SK-N-SH (cell line): ENCODE measurements at regions not wholly inside any gene's neighbourhood (a gene's known extent, or its start where the extent isn't known, plus 50 kb on each side); places are given as distances from the start of the nearest gene placed in this dataset.

Experiments used
- CTCF ChIA-PET: fragments of 300-600, 350-600 bp; formaldehyde crosslinking; extraction: SDS; loops from one replicate; lab custom pipeline; 2021; lab: Yijun Ruan, JAX
- POLR2A ChIA-PET: fragments of 350-600 bp; sonication (Branson Sonifier 250); formaldehyde crosslinking; extraction: SDS; loops from one replicate; lab custom pipeline; 2020; ENCODE audit warnings: antibody characterized with exemption, inconsistent platforms; lab: Yijun Ruan, JAX
- DNase-seq: peaks from one replicate; pipeline ENCODE4 v3.0.0; 2012
- H2AFZ ChIP-seq: fragments of 200-600 bp; sonication (generic); 2 replicates; pipeline ENCODE4 v1.8.1; 2016; ENCODE audit warnings: antibody characterized with exemption, mild to moderate bottlenecking, low read depth
- H3F3A ChIP-seq: fragments of 200-600 bp; sonication (generic); replicated peaks from 2 replicates; pipeline ENCODE3; 2016; ENCODE audit warnings: antibody characterized with exemption, mild to moderate bottlenecking; ENCODE audit not compliant: insufficient read depth
- H3K27ac ChIP-seq, 2 experiments: fragments of 200-500 bp in 1 of 2; fragments of 200-600 bp in 1 of 2; sonication (Bioruptor generic) in 1 of 2; sonication (generic), shearing (Covaris generic) in 1 of 2; 2 replicates each; pipeline versions ENCODE4 v1.5.1 to v1.6.1; 2014 to 2016; ENCODE audit warnings: low read depth in 2 of 2, inconsistent platforms in 1 of 2, low read length in 1 of 2, mild to moderate bottlenecking in 1 of 2, mixed read lengths in 1 of 2
- H3K27me3 ChIP-seq: fragments of 200-600 bp; sonication (generic), shearing (Covaris generic); 2 replicates; pipeline ENCODE4 v1.6.1; 2016; ENCODE audit warnings: mixed run types; ENCODE audit not compliant: insufficient read depth
- H3K36me3 ChIP-seq, 2 experiments: fragments of 200-500 bp in 1 of 2; fragments of 200-600 bp in 1 of 2; sonication (Bioruptor generic) in 1 of 2; sonication (generic) in 1 of 2; replicated peaks in 1 of 2; 2 replicates each; pipeline versions ENCODE3 to v1.5.1; 2014 to 2016; ENCODE audit warnings: low read length in 1 of 2, mild to moderate bottlenecking in 1 of 2; ENCODE audit not compliant: insufficient read depth in 2 of 2, control insufficient read depth in 1 of 2
- H3K4me1 ChIP-seq, 2 experiments: fragments of 200-500 bp in 1 of 2; fragments of 200-600 bp in 1 of 2; sonication (Bioruptor generic) in 1 of 2; sonication (generic), shearing (Covaris generic) in 1 of 2; 2 replicates each; pipeline versions ENCODE4 v1.5.1 to v1.6.1; 2014 to 2016; ENCODE audit warnings: low read depth in 1 of 2, low read length in 1 of 2, mixed run types in 1 of 2; ENCODE audit not compliant: insufficient read depth in 2 of 2, control insufficient read depth in 1 of 2
- H3K4me2 ChIP-seq: fragments of 200-600 bp; sonication (generic), shearing (Covaris generic); 2 replicates; pipeline ENCODE4 v1.6.1; 2017; ENCODE audit warnings: mixed run types
- H3K4me3 ChIP-seq, 2 experiments: fragments of 200-500 bp in 1 of 2; fragments of 200-600 bp in 1 of 2; sonication (Bioruptor generic) in 1 of 2; sonication (generic), shearing (Covaris generic) in 1 of 2; 2 replicates each; pipeline versions ENCODE4 v1.5.1 to v1.8.1; 2014 to 2016; ENCODE audit warnings: low read depth in 2 of 2, inconsistent platforms in 1 of 2, low read length in 1 of 2, mild to moderate bottlenecking in 1 of 2, mixed read lengths in 1 of 2, moderate library complexity in 1 of 2
- H3K79me2 ChIP-seq: fragments of 200-600 bp; sonication (generic); 2 replicates; pipeline ENCODE4 v1.8.1; 2017; ENCODE audit warnings: mild to moderate bottlenecking; ENCODE audit not compliant: insufficient read depth
- H3K9ac ChIP-seq: fragments of 200-600 bp; sonication (generic); 2 replicates; pipeline ENCODE4 v1.6.1; 2017; ENCODE audit warnings: mixed run types
- H3K9me2 ChIP-seq: fragments of 200-600 bp; sonication (generic); 2 replicates; pipeline ENCODE4 v1.6.1; 2017; ENCODE audit warnings: mixed run types
- H3K9me3 ChIP-seq: fragments of 200-600 bp; sonication (generic); 2 replicates; pipeline ENCODE4 v1.6.1; 2017; ENCODE audit warnings: mixed run types, mild to moderate bottlenecking, moderate library complexity
- H4K20me1 ChIP-seq: fragments of 200-600 bp; sonication (generic); 2 replicates; pipeline ENCODE4 v1.6.1; 2017; ENCODE audit warnings: mild to moderate bottlenecking, mixed run types; ENCODE audit not compliant: insufficient read depth
- ELF1 ChIP-seq: IDR thresholded peaks from 2 replicates; pipeline ENCODE4 v1.4.0; 2012
- EP300 ChIP-seq, 2 experiments: IDR thresholded peaks; 2 replicates each; pipeline versions ENCODE4 v1.4.0 to v1.6.1; 2012; ENCODE audit warnings: borderline replicate concordance in 1 of 2, low read depth in 1 of 2, low read length in 1 of 2
- FOSL2 ChIP-seq: IDR thresholded peaks from 2 replicates; pipeline ENCODE4 v1.4.0; 2012; ENCODE audit warnings: low read depth, mild to moderate bottlenecking, moderate library complexity, borderline replicate concordance
- FOXM1 ChIP-seq: IDR thresholded peaks from 2 replicates; pipeline ENCODE4 v1.4.0; 2012; ENCODE audit warnings: low read depth, mild to moderate bottlenecking
- MAX ChIP-seq: IDR thresholded peaks from 2 replicates; pipeline ENCODE4 v1.4.0; 2012; ENCODE audit warnings: low read depth
- MXI1 ChIP-seq: IDR thresholded peaks from 2 replicates; pipeline ENCODE4 v1.6.1; 2012; ENCODE audit warnings: mild to moderate bottlenecking, low read depth, low read length, improper control_type of control experiment
- NFIC ChIP-seq: IDR thresholded peaks from 2 replicates; pipeline ENCODE4 v1.4.0; 2012; ENCODE audit warnings: borderline replicate concordance
- NRF1 ChIP-seq: IDR thresholded peaks from 2 replicates; pipeline ENCODE4 v1.6.1; 2012; ENCODE audit warnings: low read depth, mild to moderate bottlenecking, low read length
- POLR2AphosphoS5 ChIP-seq: IDR thresholded peaks from 2 replicates; pipeline ENCODE4 v1.6.1; 2012; ENCODE audit warnings: low read depth, low read length
- RAD21 ChIP-seq: IDR thresholded peaks from 2 replicates; pipeline ENCODE4 v1.6.1; 2012; ENCODE audit warnings: mild to moderate bottlenecking, low read length
- RCOR1 ChIP-seq: fragments of 150-350 bp; IDR thresholded peaks from 2 replicates; pipeline ENCODE4 v1.6.1; 2017; ENCODE audit warnings: antibody characterized with exemption, low read length
- RFX5 ChIP-seq: IDR thresholded peaks from 2 replicates; pipeline ENCODE4 v1.6.1; 2012; ENCODE audit warnings: mild to moderate bottlenecking, improper control_type of control experiment, low read length
- SMC3 ChIP-seq: IDR thresholded peaks from 2 replicates; pipeline ENCODE4 v1.6.1; 2012; ENCODE audit warnings: low read depth, low read length, improper control_type of control experiment
- TAF1 ChIP-seq: IDR thresholded peaks from 2 replicates; pipeline ENCODE4 v1.6.1; 2012; ENCODE audit warnings: low read depth, mild to moderate bottlenecking, low read length, moderate library complexity, borderline replicate concordance
- USF1 ChIP-seq: IDR thresholded peaks from 2 replicates; pipeline ENCODE4 v1.4.0; 2012; ENCODE audit warnings: low read depth, borderline replicate concordance
- USF2 ChIP-seq: fragments of 150-350 bp; IDR thresholded peaks from 2 replicates; pipeline ENCODE4 v1.6.1; 2017; ENCODE audit warnings: antibody characterized with exemption, low read length, low read depth, borderline replicate concordance
- WGBS: methylation state at CpG from one replicate; pipeline ENCODE4 v1.1.6; 2017; ENCODE audit warnings: low lambda C conversion rate; 5-methylcytosine and 5-hydroxymethylcytosine counted together

GRCh38 chr16:64375391-64375980 is 746.4 kb downstream of the CDH11 start:
- H3F3A ChIP-seq, result peaks cover 7% of the 10 kb centered on the region
- no peaks in the 10 kb centered on the region for H4K20me1 ChIP-seq
- no peak for TF ChIP-seq USF1
- H3K4me2 ChIP-seq, result no peak overlapping the region
- H3K36me3 ChIP-seq, result no peaks in the 10 kb centered on the region
- ChIA-PET POLR2A (no interaction called here), CTCF (no interaction called here)
- no peaks in the 10 kb centered on the region for H3K27me3 ChIP-seq
- H3K4me3 ChIP-seq, result no peak overlapping the region
- no peaks in the 10 kb centered on the region for H3K9me2 ChIP-seq
- no peak overlapping the region for H3K9ac ChIP-seq
- no peak for DNase-seq
- no peaks in the 10 kb centered on the region for H3K9me3 ChIP-seq
- WGBS, result 94% methylated on average over 3 of the region's 3 CpGs
- H3K79me2 ChIP-seq, result no peaks in the 10 kb centered on the region
- no peak overlapping the region for H2AFZ ChIP-seq
- no peaks in the 10 kb centered on the region for H3K4me1 ChIP-seq
- no peak overlapping the region for H3K27ac ChIP-seq

GRCh38 chr16:64370112-64370511 is 751.8 kb downstream of the CDH11 start:
- H3K79me2 ChIP-seq, result no peaks in the 10 kb centered on the region
- no peaks in the 10 kb centered on the region for H3K9me2 ChIP-seq
- H3K9me3 ChIP-seq, result no peaks in the 10 kb centered on the region
- H3K36me3 ChIP-seq, result no peaks in the 10 kb centered on the region
- ChIA-PET CTCF (no interaction called here), POLR2A (no interaction called here)
- no peaks in the 10 kb centered on the region for H4K20me1 ChIP-seq
- WGBS, result 100% methylated on average over 1 of the region's 1 CpG
- no peak for DNase-seq
- H3K27ac ChIP-seq, result no peak overlapping the region
- TF ChIP-seq SMC3, result no peak
- TF ChIP-seq USF1, result no peak
- no peak for TF ChIP-seq FOSL2
- no peak for TF ChIP-seq ELF1
- TF ChIP-seq NFIC, result no peak
- no peak for TF ChIP-seq RAD21
- TF ChIP-seq EP300 (IDR thresholded peaks at IDR 0.05; ENCODE audit: borderline replicate concordance in 1 of 2, low read depth in 1 of 2, low read length in 1 of 2), result no peak
- H2AFZ ChIP-seq, result peak overlapping the region; percentile 5; the same call in 1 of the 2 replicates
- no peak overlapping the region for H3K9ac ChIP-seq
- H3K27me3 ChIP-seq, result no peaks in the 10 kb centered on the region
- H3F3A ChIP-seq, result peaks cover 9% of the 10 kb centered on the region
- no peak overlapping the region for H3K4me3 ChIP-seq
- H3K4me2 ChIP-seq, result no peak overlapping the region
- H3K4me1 ChIP-seq, result no peaks in the 10 kb centered on the region; a peak in 1 of 4 replicates

- 21% methylated on average over 2 of the region's 2 CpGs for WGBS
- no peaks in the 10 kb centered on the region for H4K20me1 ChIP-seq
- H3K4me1 ChIP-seq, result peaks cover 3 to 21% of the 10 kb centered on the region in 2 experiments
- CTCF ChIA-PET, result no interaction called here
- H3K27ac ChIP-seq, result peak overlapping the region in 1 of 2 experiments; percentile 74; a peak in 3 of 4 replicates
- H3K27me3 ChIP-seq, result no peaks in the 10 kb centered on the region
- POLR2A ChIA-PET, result no interaction called here
- H3K9ac ChIP-seq, result no peak overlapping the region
- H3K79me2 ChIP-seq, result no peaks in the 10 kb centered on the region
- H3K4me3 ChIP-seq, result no peak overlapping the region
- H3K9me2 ChIP-seq, result no peaks in the 10 kb centered on the region
- no peaks in the 10 kb centered on the region for H3K36me3 ChIP-seq
- DNase-seq, result no peak
- peak overlapping the region; percentile 36; the same call in 1 of the 2 replicates for H3K4me2 ChIP-seq
- no peaks in the 10 kb centered on the region for H3K9me3 ChIP-seq
- H3F3A ChIP-seq, result peaks cover 18% of the 10 kb centered on the region
- no peak overlapping the region for H2AFZ ChIP-seq
- TF ChIP-seq USF1 (no peak), RFX5 (no peak), ELF1 (no peak), RCOR1 (no peak), SMC3 (no peak), MAX (no peak), FOXM1 (0 out of 2 replicates have a peak, but pooled peaks have one; percentile 41), NFIC (peak; percentile 10; the same call in 1 of the 2 replicates), TAF1 (no peak), NRF1 (no peak), POLR2AphosphoS5 (no peak), USF2 (no peak), MXI1 (no peak)
Measured at GRCh38 chr16:64365448-64365931, 756.4 kb downstream of the CDH11 start.
